IMR-90 (cell line): ENCODE measurements at regions not wholly inside any gene's neighbourhood (a gene's known extent, or its start where the extent isn't known, plus 50 kb on each side); places are given as distances from the start of the nearest gene placed in this dataset.

Experiments used
- ATAC-seq: fragments of 200-7000 bp; cut with Tn5 transposase; 2 replicates; pipeline ENCODE4 v1.9.1; 2020; ENCODE audit warnings: low read depth, mild to moderate bottlenecking, moderate library complexity
- BruUV-seq: library from RNA; stranded (reverse); fragments of 400-500 nt; replicated peaks from 2 replicates; lab custom pipeline; 2021; lab: Mats Ljungman, UMichigan
- CTCF ChIA-PET: fragments of 300-600 bp; formaldehyde crosslinking; extraction: SDS; loops from one replicate; lab custom pipeline; 2021; ENCODE audit warnings: antibody characterized with exemption; lab: Yijun Ruan, JAX
- POLR2A ChIA-PET: fragments of 300-600 bp; sonication (Branson Sonifier 250); formaldehyde crosslinking; loops from one replicate; lab custom pipeline; 2022; ENCODE audit warnings: antibody characterized with exemption; ENCODE audit not compliant: unreplicated experiment; lab: Charles Lee
- DNase-seq: peaks from one replicate; pipeline ENCODE4 v3.0.0; 2013
- H2AFZ ChIP-seq: replicated peaks from 2 replicates; pipeline ENCODE3; 2013; ENCODE audit warnings: low read length, mild to moderate bottlenecking; ENCODE audit not compliant: poor library complexity
- H2AK5ac ChIP-seq: 2 replicates; pipeline ENCODE4 v1.6.1; 2013; ENCODE audit warnings: low read depth, low read length, inconsistent platforms
- H2AK9ac ChIP-seq: replicated peaks from 2 replicates; pipeline ENCODE3; 2013; ENCODE audit warnings: mild to moderate bottlenecking, low read depth, low read length, moderate library complexity; ENCODE audit not compliant: poor library complexity
- H2BK120ac ChIP-seq: 2 replicates; pipeline ENCODE4 v1.6.1; 2013; ENCODE audit warnings: low read depth, low read length, inconsistent platforms
- H2BK15ac ChIP-seq: 3 replicates; pipeline ENCODE4 v1.6.1; 2013; ENCODE audit warnings: low read depth, low read length, inconsistent platforms
- H2BK20ac ChIP-seq: 2 replicates; pipeline ENCODE4 v1.6.1; 2013; ENCODE audit warnings: low read depth, mild to moderate bottlenecking, inconsistent platforms, low read length, moderate library complexity
- H2BK5ac ChIP-seq: 2 replicates; pipeline ENCODE4 v1.6.1; 2013; ENCODE audit warnings: mild to moderate bottlenecking, low read depth, low read length, inconsistent platforms; ENCODE audit not compliant: poor library complexity, severe bottlenecking
- H3K14ac ChIP-seq: replicated peaks from 2 replicates; pipeline ENCODE4 v1.6.1; 2013; ENCODE audit warnings: low read depth, low read length, inconsistent platforms
- H3K18ac ChIP-seq: 2 replicates; pipeline ENCODE4 v1.6.1; 2013; ENCODE audit warnings: low read depth, low read length, control low read depth
- H3K23ac ChIP-seq: 2 replicates; pipeline ENCODE4 v1.6.1; 2013; ENCODE audit warnings: low read depth, low read length, inconsistent platforms
- H3K27ac ChIP-seq: 2 replicates; pipeline ENCODE4 v1.5.1; 2013; ENCODE audit warnings: mild to moderate bottlenecking, control low read depth, low read length; ENCODE audit not compliant: insufficient read depth
- H3K27me3 ChIP-seq: 2 replicates; pipeline ENCODE4 v1.6.1; 2013; ENCODE audit warnings: low read length; ENCODE audit not compliant: control insufficient read depth, insufficient read depth
- H3K36me3 ChIP-seq: 2 replicates; pipeline ENCODE4 v1.6.1; 2013; ENCODE audit warnings: low read length, mixed read lengths; ENCODE audit not compliant: control insufficient read depth, insufficient read depth
- H3K4ac ChIP-seq: 2 replicates; pipeline ENCODE4 v1.6.1; 2013; ENCODE audit warnings: low read depth, low read length, inconsistent platforms
- H3K4me1 ChIP-seq: 2 replicates; pipeline ENCODE4 v1.6.1; 2013; ENCODE audit warnings: low read length, mixed read lengths; ENCODE audit not compliant: control insufficient read depth, insufficient read depth
- H3K4me2 ChIP-seq: 2 replicates; pipeline ENCODE4 v1.6.1; 2013; ENCODE audit warnings: low read depth, mild to moderate bottlenecking, control low read depth, low read length, moderate library complexity
- H3K4me3 ChIP-seq: 2 replicates; pipeline ENCODE4 v1.5.1; 2013; ENCODE audit warnings: low read depth, mild to moderate bottlenecking, control low read depth, low read length, moderate library complexity; ENCODE audit not compliant: insufficient read depth
- H3K56ac ChIP-seq: 2 replicates; pipeline ENCODE4 v1.6.1; 2013; ENCODE audit warnings: low read length, inconsistent platforms; ENCODE audit not compliant: insufficient read depth; ENCODE audit errors: extremely low read depth
- H3K79me1 ChIP-seq, 2 experiments: 2 replicates each; pipeline ENCODE4 v1.6.1; 2013; ENCODE audit warnings: low read length in 2 of 2, inconsistent platforms in 1 of 2, low read depth in 1 of 2
- H3K9ac ChIP-seq: 2 replicates; pipeline ENCODE4 v1.6.1; 2013; ENCODE audit warnings: low read depth, low read length, control low read depth
- H3K9me1 ChIP-seq: 2 replicates; pipeline ENCODE4 v1.6.1; 2013; ENCODE audit warnings: low read length, inconsistent platforms; ENCODE audit not compliant: insufficient read depth
- H3K9me3 ChIP-seq: 2 replicates; pipeline ENCODE4 v1.6.1; 2013; ENCODE audit warnings: low read length; ENCODE audit not compliant: control insufficient read depth, insufficient read depth
- H4K20me1 ChIP-seq: 2 replicates; pipeline ENCODE4 v1.6.1; 2013; ENCODE audit warnings: low read length, inconsistent platforms; ENCODE audit not compliant: insufficient read depth
- H4K5ac ChIP-seq: 2 replicates; pipeline ENCODE4 v1.6.1; 2013; ENCODE audit warnings: mild to moderate bottlenecking, low read depth, low read length, control low read depth
- H4K8ac ChIP-seq, 2 experiments: 2 replicates each; pipeline ENCODE4 v1.6.1; 2013; ENCODE audit warnings: low read depth in 2 of 2, low read length in 2 of 2, control low read depth in 1 of 2, inconsistent platforms in 1 of 2
- H4K91ac ChIP-seq: 2 replicates; pipeline ENCODE4 v1.6.1; 2013; ENCODE audit warnings: low read depth, low read length, inconsistent platforms; ENCODE audit not compliant: insufficient read depth
- BHLHE40 ChIP-seq: fragments of 150-350 bp; IDR thresholded peaks from 2 replicates; pipeline ENCODE4 v1.6.1; 2016; ENCODE audit warnings: mild to moderate bottlenecking, low read depth, low read length
- CEBPB ChIP-seq: IDR thresholded peaks from 2 replicates; pipeline ENCODE4 v1.6.1; 2012; ENCODE audit warnings: low read depth, low read length, improper control_type of control experiment
- CHD1 ChIP-seq: IDR thresholded peaks from 2 replicates; pipeline ENCODE4 v1.6.1; 2012; ENCODE audit warnings: low read depth, low read length, improper control_type of control experiment
- CTCF ChIP-seq: conservative IDR thresholded peaks from 2 replicates; pipeline ENCODE4 v1.5.1; 2012; ENCODE audit warnings: mild to moderate bottlenecking, low read depth, low read length, improper control_type of control experiment
- ELK1 ChIP-seq: fragments of 150-350 bp; IDR thresholded peaks from 2 replicates; pipeline ENCODE4 v1.6.1; 2016; ENCODE audit warnings: low read depth, mild to moderate bottlenecking, low read length, moderate library complexity, borderline replicate concordance
- FOS ChIP-seq: fragments of 150-350 bp; IDR thresholded peaks from 2 replicates; pipeline ENCODE4 v1.6.1; 2016; ENCODE audit warnings: low read depth, low read length
- MAFK ChIP-seq: IDR thresholded peaks from 2 replicates; pipeline ENCODE4 v1.6.1; 2012; ENCODE audit warnings: low read depth, low read length, improper control_type of control experiment
- MAZ ChIP-seq: IDR thresholded peaks from 2 replicates; pipeline ENCODE4 v1.6.1; 2012; ENCODE audit warnings: low read depth, mild to moderate bottlenecking, low read length, improper control_type of control experiment, moderate library complexity, borderline replicate concordance
- MXI1 ChIP-seq: IDR thresholded peaks from 2 replicates; pipeline ENCODE4 v1.6.1; 2012; ENCODE audit warnings: low read depth, mild to moderate bottlenecking, low read length, moderate library complexity, borderline replicate concordance
- NFE2L2 ChIP-seq: fragments of 150-350 bp; IDR thresholded peaks from 2 replicates; pipeline ENCODE4 v1.6.1; 2016; ENCODE audit warnings: low read depth, mild to moderate bottlenecking, low read length
- POLR2A ChIP-seq: IDR thresholded peaks from 2 replicates; pipeline ENCODE4 v1.6.1; 2012; ENCODE audit warnings: mild to moderate bottlenecking, low read depth, low read length
- RAD21 ChIP-seq: IDR thresholded peaks from 2 replicates; pipeline ENCODE4 v1.6.1; 2012; ENCODE audit warnings: low read length, improper control_type of control experiment
- RCOR1 ChIP-seq: IDR thresholded peaks from 2 replicates; pipeline ENCODE4 v1.6.1; 2012; ENCODE audit warnings: mild to moderate bottlenecking, low read length, improper control_type of control experiment; ENCODE audit not compliant: insufficient replicate concordance
- RFX5 ChIP-seq: IDR thresholded peaks from 2 replicates; pipeline ENCODE4 v1.8.0; 2012; ENCODE audit warnings: low read depth, mild to moderate bottlenecking, low read length, moderate library complexity
- SMC3 ChIP-seq: fragments of 150-350 bp; IDR thresholded peaks from 2 replicates; pipeline ENCODE4 v1.6.1; 2016; ENCODE audit warnings: low read depth, mild to moderate bottlenecking, antibody characterized with exemption, low read length, moderate library complexity
- USF2 ChIP-seq: fragments of 150-350 bp; IDR thresholded peaks from 2 replicates; pipeline ENCODE4 v1.6.1; 2017; ENCODE audit warnings: mild to moderate bottlenecking, antibody characterized with exemption, low read length, low read depth
- WGBS, 2 experiments: methylation state at CpG; one replicate each; pipeline versions ENCODE4 v1.1.5 to v1.1.7; 2013; ENCODE audit warnings: missing lambda C conversion rate in 2 of 2; ENCODE audit not compliant: insufficient read length in 1 of 2; ENCODE audit errors: extremely low coverage in 2 of 2; 5-methylcytosine and 5-hydroxymethylcytosine counted together
- dilution Hi-C: fragments of 300-500 bp; cut with HindIII; formaldehyde crosslinking; loops from one replicate; pipeline ENCODE4 v1.14.3; 2018; ENCODE audit warnings: low sequenced_read_pairs; ENCODE audit not compliant: unreplicated experiment
- in situ Hi-C: fragments of 300-500 bp; cut with MboI; formaldehyde crosslinking; loops from 3 replicates; pipeline ENCODE4 v1.14.3; 2019; ENCODE audit warnings: low sequenced_read_pairs, inconsistent platforms, mixed read lengths
- intact Hi-C: fragments of 100-400 bp; cut with micrococcal nuclease; formaldehyde crosslinking; loops from 2 replicates; pipeline ENCODE4 v1.10.0; 2022

- no peak overlapping the region for H2BK5ac ChIP-seq
- in situ Hi-C loops (no loop called here), intact Hi-C loops (no loop called here), dilution Hi-C loops (no loop called here)
- no peak for DNase-seq
- no peak for TF ChIP-seq BHLHE40
- no peak for TF ChIP-seq RCOR1
- TF ChIP-seq CEBPB = no peak
- no peak for TF ChIP-seq NFE2L2
- TF ChIP-seq SMC3 = no peak
- no peak for TF ChIP-seq POLR2A
- TF ChIP-seq MXI1 = no peak
- TF ChIP-seq FOS = no peak
- no peak for TF ChIP-seq RAD21
- TF ChIP-seq USF2 = no peak
- no peak for TF ChIP-seq RFX5
- no peak for TF ChIP-seq ELK1
- no peak for TF ChIP-seq CTCF
- no peak for TF ChIP-seq CHD1
- no peak for TF ChIP-seq MAZ
- TF ChIP-seq MAFK = no peak
- H2BK20ac ChIP-seq = no peak overlapping the region
- H4K5ac ChIP-seq = no peak overlapping the region
- H3K56ac ChIP-seq = no peak overlapping the region
- no peak overlapping the region for H3K4ac ChIP-seq
- H3K9me1 ChIP-seq = no peaks in the 10 kb centered on the region; the same call in 1 of the 2 replicates
- no peaks in the 10 kb centered on the region for H3K79me1 ChIP-seq
- no peak overlapping the region for H4K91ac ChIP-seq
- no peak overlapping the region for H3K23ac ChIP-seq
- H2BK120ac ChIP-seq = no peak overlapping the region
- no peak for ATAC-seq
- H3K36me3 ChIP-seq = no peaks in the 10 kb centered on the region
- H4K8ac ChIP-seq = no peak overlapping the region
- BruUV-seq = no TSS peak
- H3K9me3 ChIP-seq = no peaks in the 10 kb centered on the region
- H2AK9ac ChIP-seq = no peak overlapping the region
- no peak overlapping the region for H2BK15ac ChIP-seq
- H4K20me1 ChIP-seq = no peaks in the 10 kb centered on the region
- CTCF ChIA-PET = no interaction called here
- H3K4me1 ChIP-seq = no peaks in the 10 kb centered on the region
- H3K18ac ChIP-seq = no peak overlapping the region
- H2AFZ ChIP-seq = no peak overlapping the region
- no peak overlapping the region for H3K4me2 ChIP-seq
- H3K27me3 ChIP-seq = peaks cover 5% of the 10 kb centered on the region
- H2AK5ac ChIP-seq = no peak overlapping the region
- no CpG with 5 or more reads among the region's 5 CpGs for WGBS, 2 experiments
- POLR2A ChIA-PET = no interaction called here
- no peak overlapping the region for H3K4me3 ChIP-seq
- no peak overlapping the region for H3K9ac ChIP-seq
- H3K27ac ChIP-seq = no peak overlapping the region
- H3K14ac ChIP-seq = no peak overlapping the region
These were observed 364.7 kb downstream of the NUAK1 start for GRCh38 chr12:105774037-105774436.
